ENCODE measurements at regions not wholly inside any gene's neighbourhood (a gene's known extent, or its start where the extent isn't known, plus 50 kb on each side); places are given as distances from the start of the nearest gene placed in this dataset.

GRCh38 chr21:33157303-33157702 is 72.4 kb upstream of the IFNAR2 start:
- no peak for DNase-seq

- no peak for DNase-seq
Observed at GRCh38 chr21:33158654-33159053, 71.1 kb upstream of the IFNAR2 start.

- no peak for DNase-seq
Observed at GRCh38 chr21:33162436-33162951, 67.2 kb upstream of the IFNAR2 start.

- DNase-seq: no peak
Observed at GRCh38 chr21:33168886-33169285, 60.9 kb upstream of the IFNAR2 start.

- no peak for DNase-seq
Observed at GRCh38 chr21:33169359-33169758, 60.4 kb upstream of the IFNAR2 start.

GRCh38 chr21:33171616-33172169 is 58.0 kb upstream of the IFNAR2 start:
- no peak for DNase-seq

- no peak for DNase-seq
Observed at GRCh38 chr21:33174756-33175155, 55.0 kb upstream of the IFNAR2 start.

Measured in activated CD8-positive, alpha-beta memory T cell treated with anti-CD3 and anti-CD28 coated beads for 24 hours (primary cell).